Right lobe of liver (tissue), 4 donors: ENCODE measurements at regions not wholly inside any gene's neighbourhood (a gene's known extent, or its start where the extent isn't known, plus 50 kb on each side); places are given as distances from the start of the nearest gene placed in this dataset.

ENCODE experiments used
- CTCF ChIP-seq, 4 donors: fragments of 200-600 bp in 3 of 4; fragments of 450-650 bp in 1 of 4; IDR thresholded peaks; one replicate each; pipeline versions ENCODE4 v1.5.1 to v1.8.0; 2016 to 2022; ENCODE audit warnings: antibody characterized with exemption in 4 of 4, mild to moderate bottlenecking in 2 of 4
- POLR2A ChIP-seq: fragments of 450-650 bp; IDR thresholded peaks from one replicate; pipeline ENCODE4 v1.6.1; 2017; ENCODE audit warnings: antibody characterized with exemption, mild to moderate bottlenecking
- donor health status: DM: no; HTN: no; CAD: no.
- donor health status: DM: no; HTN: no; CAD: no.
- donor health status: DM: no; HTN: yes; CAD: no.

- no peak for TF ChIP-seq POLR2A
- TF ChIP-seq CTCF (IDR thresholded peaks at IDR 0.05) = no peak
These were observed 88.4 kb upstream of the JARID2 start for GRCh38 chr6:15157479-15157878.
